ENCODE measurements at regions not wholly inside any gene's neighbourhood (a gene's known extent, or its start where the extent isn't known, plus 50 kb on each side); places are given as distances from the start of the nearest gene placed in this dataset.

- Histone ChIP-seq H3K27ac (no peak overlapping the region), H3K4me3 (no peak overlapping the region)
Observed at GRCh38 chr14:22065347-22065746, 391.7 kb upstream of the OR4E1 start.

- Histone ChIP-seq H3K27ac (no peak overlapping the region), H3K4me3 (no peak overlapping the region)
Observed at GRCh38 chr14:22059201-22059600, 385.6 kb upstream of the OR4E1 start.

- peak overlapping the region in 1 of 21 experiments; percentile 16 for H3K27ac ChIP-seq
- no peak overlapping the region for H3K4me3 ChIP-seq
Observed at GRCh38 chr14:22052795-22053194, 379.2 kb upstream of the OR4E1 start.

- H3K4me3 ChIP-seq = no peak overlapping the region
Observed at GRCh38 chr14:22047115-22047514, 373.5 kb upstream of the OR4E1 start.

GRCh38 chr14:22046063-22046462 is 372.4 kb upstream of the OR4E1 start:
- Histone ChIP-seq H3K4me3 (no peak overlapping the region), H3K27ac (no peak overlapping the region)

More at GRCh38 chr14:22047115-22047514, 373.5 kb upstream of the OR4E1 start:
- peak overlapping the region in 1 of 21 experiments; percentile 24 for H3K27ac ChIP-seq

- Histone ChIP-seq H3K27ac (no peak overlapping the region), H3K4me3 (no peak overlapping the region)
Observed at GRCh38 chr14:22044193-22044592, 370.6 kb upstream of the OR4E1 start.

GRCh38 chr14:22040781-22041125 is 367.1 kb upstream of the OR4E1 start:
- peak overlapping the region in 1 of 21 experiments; percentile 29 for H3K27ac ChIP-seq
- H3K4me3 ChIP-seq = no peak overlapping the region

GRCh38 chr14:22039938-22040780 is 366.5 kb upstream of the OR4E1 start:
- peak overlapping the region in 1 of 21 experiments; percentile 29 for H3K27ac ChIP-seq
- H3K4me3 ChIP-seq = no peak overlapping the region

GRCh38 chr14:22036541-22037239 is 363.1 kb upstream of the OR4E1 start:
- Histone ChIP-seq H3K27ac (no peak overlapping the region), H3K4me3 (no peak overlapping the region)

GRCh38 chr14:22026527-22026926 is 352.9 kb upstream of the OR4E1 start:
- H3K4me3 ChIP-seq = no peak overlapping the region
- H3K27ac ChIP-seq = no peak overlapping the region

GRCh38 chr14:22025879-22026278 is 352.3 kb upstream of the OR4E1 start:
- no peak overlapping the region for H3K27ac ChIP-seq
- H3K4me3 ChIP-seq = no peak overlapping the region

GRCh38 chr14:22024137-22024536 is 350.5 kb upstream of the OR4E1 start:
- Histone ChIP-seq H3K27ac (no peak overlapping the region), H3K4me3 (no peak overlapping the region)

- H3K4me3 ChIP-seq = no peak overlapping the region
- no peak overlapping the region for H3K27ac ChIP-seq
Observed at GRCh38 chr14:22018890-22019289, 345.3 kb upstream of the OR4E1 start.

GRCh38 chr14:22012452-22012851 is 338.8 kb upstream of the OR4E1 start:
- H3K27ac ChIP-seq = no peak overlapping the region
- no peak overlapping the region for H3K4me3 ChIP-seq

- H3K27ac ChIP-seq = no peak overlapping the region
Observed at GRCh38 chr14:22011253-22011642, 337.6 kb upstream of the OR4E1 start.

GRCh38 chr14:22010545-22011252 is 337.1 kb upstream of the OR4E1 start:
- H3K4me3 ChIP-seq = no peak overlapping the region
- no peak overlapping the region for H3K27ac ChIP-seq

More at GRCh38 chr14:22011253-22011642, 337.6 kb upstream of the OR4E1 start:
- H3K4me3 ChIP-seq = no peak overlapping the region

GRCh38 chr14:22008766-22009165 is 335.1 kb upstream of the OR4E1 start:
- no peak overlapping the region for H3K27ac ChIP-seq
- no peak overlapping the region for H3K4me3 ChIP-seq

GRCh38 chr14:22007784-22008412 is 334.3 kb upstream of the OR4E1 start:
- Histone ChIP-seq H3K27ac (no peak overlapping the region), H3K4me3 (no peak overlapping the region)

- H3K27ac ChIP-seq = no peak overlapping the region
- H3K4me3 ChIP-seq = no peak overlapping the region
Observed at GRCh38 chr14:22007363-22007762, 333.7 kb upstream of the OR4E1 start.

GRCh38 chr14:22003461-22003860 is 329.8 kb upstream of the OR4E1 start:
- Histone ChIP-seq H3K27ac (no peak overlapping the region), H3K4me3 (no peak overlapping the region)
